ENCODE measurements at regions not wholly inside any gene's neighbourhood (a gene's known extent, or its start where the extent isn't known, plus 50 kb on each side); places are given as distances from the start of the nearest gene placed in this dataset.
A peak's percentile ranks its signal among the peaks of the same experiment; 100 is the strongest.
"Not testable (repeated sequence)": the region's sequence is repeated elsewhere in the genome, so short reads cannot be mapped to it uniquely, and the experiment has no call there.

GRCh38 chr20:2203436-2203835, 92.4 kb upstream of the TGM3 start:
- no peak for DNase-seq

- no peak for DNase-seq
Measured at GRCh38 chr20:2204021-2204420, 91.8 kb upstream of the TGM3 start.

- peak; percentile 9 to 57 (median 16) for DNase-seq
Measured at GRCh38 chr20:2206957-2207769, 88.6 kb upstream of the TGM3 start.

- DNase-seq = no peak
Measured at GRCh38 chr20:2207770-2208097, 88.1 kb upstream of the TGM3 start.

GRCh38 chr20:2208897-2209296, 86.9 kb upstream of the TGM3 start:
- DNase-seq = no peak

GRCh38 chr20:2210646-2211552, 84.9 kb upstream of the TGM3 start:
- no peak for DNase-seq

- no peak for DNase-seq
Measured at GRCh38 chr20:2212456-2213015, 83.3 kb upstream of the TGM3 start.

- no peak for DNase-seq
Measured at GRCh38 chr20:2213401-2213800, 82.4 kb upstream of the TGM3 start.

GRCh38 chr20:2217857-2218539, 77.8 kb upstream of the TGM3 start:
- peak in 1 of 5 experiments; percentile 0 for DNase-seq

- no peak for DNase-seq
Measured at GRCh38 chr20:2219481-2220006, 76.3 kb upstream of the TGM3 start.

GRCh38 chr20:2220298-2220697, 75.5 kb upstream of the TGM3 start:
- DNase-seq = no peak

- no peak for DNase-seq
Measured at GRCh38 chr20:2221921-2222320, 73.9 kb upstream of the TGM3 start.

- DNase-seq = no peak
Measured at GRCh38 chr20:2223558-2224367, 72.0 kb upstream of the TGM3 start.

GRCh38 chr20:2224368-2224639, 71.5 kb upstream of the TGM3 start:
- no peak for DNase-seq

- DNase-seq = not testable (repeated sequence)
Measured at GRCh38 chr20:2227285-2227684, 68.5 kb upstream of the TGM3 start.

- no peak for DNase-seq
Measured at GRCh38 chr20:2227861-2228260, 67.9 kb upstream of the TGM3 start.

GRCh38 chr20:2228926-2229325, 66.9 kb upstream of the TGM3 start:
- no peak for DNase-seq

GRCh38 chr20:2230726-2231488, 64.9 kb upstream of the TGM3 start:
- DNase-seq = no peak

GRCh38 chr20:2231701-2232100, 64.1 kb upstream of the TGM3 start:
- DNase-seq = no peak

- DNase-seq = no peak
Measured at GRCh38 chr20:2234598-2235191, 61.1 kb upstream of the TGM3 start.

GRCh38 chr20:2236256-2236655, 59.5 kb upstream of the TGM3 start:
- DNase-seq = peak in 1 of 5 experiments; percentile 12

Data from T-helper 2 cell (primary cell).